HG02610 (cell line): ENCODE measurements at regions not wholly inside any gene's neighbourhood (a gene's known extent, or its start where the extent isn't known, plus 50 kb on each side); places are given as distances from the start of the nearest gene placed in this dataset.
"Not testable (repeated sequence)": the region's sequence is repeated elsewhere in the genome, so short reads cannot be mapped to it uniquely, and the experiment has no call there.

Source experiments
- ATAC-seq: cut with Tn5 transposase; IDR thresholded peaks from one replicate; pipeline ENCODE4 v1.9.1; 2021; ENCODE audit warnings: mild to moderate bottlenecking, moderate library complexity; ENCODE audit not compliant: unreplicated experiment

DNA sequence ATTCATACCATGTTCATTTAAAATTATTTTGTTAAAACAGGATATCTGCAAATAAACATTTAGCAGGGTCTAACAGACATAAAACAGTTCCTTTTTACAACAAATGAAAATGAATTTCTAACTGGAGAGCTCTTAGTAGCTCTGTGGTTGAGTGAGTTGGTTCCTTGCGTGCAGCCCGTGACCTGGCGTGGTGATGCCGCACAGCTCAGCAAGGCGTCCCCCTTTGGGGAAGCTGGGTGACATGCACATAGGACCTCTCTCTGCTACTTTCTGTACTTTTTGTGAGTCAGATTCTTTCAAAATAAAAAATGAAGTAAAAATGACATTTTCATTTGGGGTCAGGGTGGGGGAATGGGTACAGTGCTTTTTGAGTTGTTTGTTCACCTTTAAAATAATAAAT lies 75.9 kb downstream of the NPIPB11 start:
- not testable (repeated sequence) for ATAC-seq

DNA sequence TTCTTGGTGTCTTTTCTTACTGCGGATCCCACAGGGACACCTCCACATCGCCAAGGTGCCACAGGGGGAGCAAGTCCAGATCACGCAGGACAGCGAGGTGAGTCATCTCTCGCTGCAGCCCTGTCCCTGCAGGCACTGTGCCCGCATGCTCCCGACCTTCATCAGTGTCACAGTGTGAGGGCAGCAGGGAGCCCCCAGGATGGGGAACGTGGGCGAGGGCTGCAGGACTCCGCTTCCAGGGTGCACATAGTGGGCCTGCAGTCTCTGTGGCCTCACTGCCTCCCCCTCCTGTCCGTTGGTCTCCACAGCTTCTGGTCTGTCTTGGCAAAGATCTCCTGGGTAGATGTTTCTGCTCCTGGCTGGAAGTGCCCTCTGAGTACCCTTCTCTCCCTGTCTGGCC lies 78.0 kb downstream of the NPIPB11 start:
- ATAC-seq = not testable (repeated sequence)

DNA sequence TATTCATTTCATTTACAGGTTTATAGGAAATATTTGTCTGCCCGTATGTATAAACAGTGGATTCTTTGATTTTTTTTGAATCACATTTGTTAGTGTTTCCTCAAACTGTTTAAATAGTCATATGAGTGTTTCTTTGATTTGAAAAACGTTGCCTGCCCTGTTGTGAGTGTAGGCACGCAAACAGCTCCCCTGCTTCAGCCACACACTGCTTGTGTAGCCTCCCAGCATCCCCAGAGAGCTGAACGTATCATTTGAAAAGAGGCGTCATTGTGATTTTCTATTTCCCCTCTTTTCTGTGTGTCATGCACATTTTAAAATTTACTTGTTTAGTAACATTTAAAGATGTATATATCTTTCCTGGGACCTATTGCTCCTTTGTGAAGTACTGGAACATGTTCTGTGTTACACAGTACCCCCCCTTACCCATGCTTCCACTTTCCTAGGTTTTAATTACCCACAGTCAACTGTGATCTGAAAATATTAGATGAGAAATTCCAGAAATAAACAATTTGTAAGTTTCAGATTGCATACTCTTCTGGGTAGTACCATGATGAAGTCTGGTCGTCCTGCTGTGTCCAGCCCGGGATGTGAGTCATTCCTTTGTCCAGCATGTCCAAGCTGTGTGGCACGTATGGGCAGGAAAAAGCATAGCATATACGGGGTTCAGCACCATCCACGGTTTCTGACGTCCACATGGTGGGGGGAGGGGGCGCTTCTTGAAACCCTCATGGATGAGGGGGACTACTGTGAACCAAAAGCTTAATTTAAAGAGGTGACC lies 78.7 kb downstream of the NPIPB11 start:
- ATAC-seq = not testable (repeated sequence)

DNA sequence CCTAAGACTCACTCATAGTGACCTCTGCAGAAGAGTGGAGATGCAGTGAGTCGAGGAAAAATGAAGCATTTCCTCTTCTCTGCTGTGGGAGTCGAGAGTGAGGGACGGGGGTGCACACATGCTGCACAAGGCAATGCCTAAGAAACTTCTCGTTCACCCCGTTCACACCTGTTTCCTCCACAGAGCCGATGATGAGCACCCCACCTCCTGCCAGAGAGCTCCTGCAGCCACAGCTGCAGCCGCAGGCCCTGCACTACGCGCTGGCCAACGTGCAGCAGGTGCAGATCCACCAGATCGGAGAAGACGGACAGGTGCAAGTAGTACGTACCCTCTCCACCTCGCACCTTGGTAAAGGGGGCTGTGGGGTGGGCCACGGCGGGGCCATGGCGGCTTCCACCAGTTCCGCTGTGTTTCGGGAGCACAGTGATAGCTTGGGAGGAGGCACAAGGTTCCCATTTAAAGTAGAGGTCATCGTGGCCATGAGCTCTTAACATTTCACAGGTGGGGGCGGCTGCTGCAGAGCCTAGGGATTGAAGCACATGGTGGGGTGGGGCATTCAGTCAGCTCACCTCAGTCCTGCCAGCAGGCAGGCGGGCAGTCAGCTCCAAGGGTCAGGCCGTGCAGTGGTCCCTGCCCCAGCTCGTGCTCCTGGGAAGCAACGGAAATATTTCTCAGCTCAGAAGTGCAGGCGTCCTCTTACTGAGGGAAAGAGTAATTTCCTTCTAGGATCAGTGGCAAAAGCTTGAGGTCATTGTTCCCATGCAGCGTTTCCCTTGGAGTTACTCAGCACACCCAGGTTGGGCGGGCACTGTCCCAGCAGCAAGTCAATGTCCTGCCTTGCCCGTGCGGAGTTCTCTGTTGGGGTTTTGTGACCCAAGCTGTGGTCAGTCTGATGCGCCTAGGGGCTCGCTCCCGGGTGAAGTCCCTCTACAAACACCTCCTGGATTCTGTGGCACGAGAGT lies 80.1 kb downstream of the NPIPB11 start:
- ATAC-seq = not testable (repeated sequence)

DNA sequence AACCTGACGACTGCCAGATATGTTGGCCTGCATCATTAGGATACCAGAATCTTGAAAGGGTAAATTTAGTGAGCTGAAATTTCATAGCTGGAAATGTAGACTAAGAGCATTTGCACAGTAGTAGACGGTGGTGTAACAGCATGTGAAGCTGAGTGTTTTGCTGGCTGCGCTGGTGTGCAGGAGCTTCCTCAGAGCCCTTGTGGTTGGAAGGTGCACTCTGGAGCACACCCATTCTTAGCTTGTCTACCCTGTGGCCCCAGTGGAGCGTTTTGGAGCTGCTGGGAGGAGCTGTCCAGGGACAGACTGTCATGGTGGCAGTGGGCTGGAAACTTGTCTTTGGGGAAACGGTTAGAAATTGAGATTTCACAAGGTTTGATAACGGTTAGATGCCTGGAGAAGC lies 82.8 kb downstream of the NPIPB11 start:
- not testable (repeated sequence) for ATAC-seq

DNA sequence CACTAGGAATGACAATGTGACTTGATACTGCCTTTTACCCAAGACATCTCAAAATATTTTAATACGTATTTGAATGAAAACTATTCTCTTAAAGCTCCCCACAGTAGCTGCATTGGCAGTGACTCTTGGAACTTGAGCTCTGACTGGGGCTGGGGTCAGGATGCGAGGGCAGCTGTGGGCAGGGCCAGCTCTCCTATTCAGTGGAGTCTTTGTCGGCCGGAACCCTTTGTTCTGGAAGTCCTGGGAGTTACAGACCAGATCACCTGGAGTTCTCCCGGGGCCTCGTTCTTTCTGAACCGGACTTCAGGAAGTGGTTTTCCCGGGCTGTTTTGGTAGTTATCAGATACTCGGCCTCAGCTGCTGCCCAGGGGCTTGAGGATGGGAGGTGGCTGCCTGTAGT lies 84.9 kb downstream of the NPIPB11 start:
- no peak for ATAC-seq

DNA sequence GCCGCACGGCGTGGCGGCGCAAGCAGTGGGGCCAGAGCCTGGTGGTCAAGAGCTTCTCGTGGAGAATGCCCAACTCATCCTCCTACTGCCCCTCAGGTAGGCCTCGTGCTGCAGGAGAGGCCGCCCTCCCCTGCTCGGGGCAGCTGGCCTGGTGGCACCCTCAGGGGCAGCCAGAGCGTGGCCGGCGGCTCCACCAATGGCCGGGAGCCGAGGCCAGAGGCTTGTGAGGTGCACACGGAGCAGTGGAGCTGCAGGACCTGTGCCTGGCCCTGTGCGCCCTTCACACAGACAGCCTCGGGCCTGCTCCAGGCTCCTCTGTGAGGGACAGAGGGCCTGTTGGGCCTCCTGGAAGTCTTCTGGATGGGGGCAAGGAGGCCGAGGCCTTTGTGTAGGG lies 85.5 kb downstream of the NPIPB11 start:
- ATAC-seq = no peak

DNA sequence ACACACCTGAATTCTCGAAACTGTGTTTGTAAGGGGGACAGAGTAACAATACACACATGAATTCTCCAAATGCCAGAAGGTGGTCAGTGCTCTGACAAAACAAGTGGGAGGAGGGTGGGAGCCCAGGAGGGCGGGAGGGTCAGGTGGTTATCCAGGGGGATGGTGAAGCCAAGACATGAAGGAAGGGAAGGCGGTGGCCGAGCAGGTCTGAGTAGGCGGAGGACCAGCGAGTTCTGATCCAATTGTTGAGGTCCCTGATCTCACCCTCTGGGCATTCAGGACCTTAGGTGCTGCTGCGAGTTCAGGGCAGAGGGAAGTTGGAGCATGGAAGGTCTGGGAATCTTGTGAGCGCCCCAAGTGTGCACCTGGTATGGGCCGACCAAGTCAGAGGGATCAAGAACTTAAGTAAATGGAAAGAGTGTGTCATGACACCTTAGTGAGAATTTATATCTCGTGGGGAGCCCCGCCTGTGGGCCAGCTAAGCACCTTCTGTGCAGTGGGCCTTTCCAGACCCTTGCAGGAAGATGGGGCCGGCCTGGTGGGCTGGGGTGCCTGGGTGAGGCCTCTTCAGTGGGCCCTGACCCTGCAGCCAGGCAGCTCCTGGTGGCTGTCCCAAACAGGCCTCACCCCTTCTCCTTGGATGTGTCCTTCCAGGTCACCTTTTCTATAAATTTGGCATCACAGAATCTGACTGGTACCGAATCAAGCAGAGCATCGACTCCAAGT lies 86.1 kb downstream of the NPIPB11 start:
- no peak for ATAC-seq

DNA sequence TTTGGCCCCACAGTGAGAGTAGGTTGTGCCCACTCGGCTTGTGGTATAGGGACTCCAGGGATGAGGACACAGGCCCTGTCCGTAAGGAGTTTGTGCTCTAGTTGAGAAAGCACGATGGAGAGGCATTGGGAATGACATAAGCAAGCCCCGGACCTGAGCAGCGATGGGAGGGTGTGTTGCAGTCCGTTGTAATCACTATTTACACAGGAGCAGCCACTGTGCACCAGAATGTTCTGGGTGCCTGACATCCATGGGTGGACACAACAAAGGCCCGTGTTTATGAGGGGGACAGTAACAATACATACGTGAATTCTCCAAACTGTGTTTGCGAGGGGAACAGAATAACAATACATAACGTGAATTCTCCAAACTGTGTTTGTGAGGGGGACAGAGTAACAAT lies 86.8 kb downstream of the NPIPB11 start:
- ATAC-seq = no peak

DNA sequence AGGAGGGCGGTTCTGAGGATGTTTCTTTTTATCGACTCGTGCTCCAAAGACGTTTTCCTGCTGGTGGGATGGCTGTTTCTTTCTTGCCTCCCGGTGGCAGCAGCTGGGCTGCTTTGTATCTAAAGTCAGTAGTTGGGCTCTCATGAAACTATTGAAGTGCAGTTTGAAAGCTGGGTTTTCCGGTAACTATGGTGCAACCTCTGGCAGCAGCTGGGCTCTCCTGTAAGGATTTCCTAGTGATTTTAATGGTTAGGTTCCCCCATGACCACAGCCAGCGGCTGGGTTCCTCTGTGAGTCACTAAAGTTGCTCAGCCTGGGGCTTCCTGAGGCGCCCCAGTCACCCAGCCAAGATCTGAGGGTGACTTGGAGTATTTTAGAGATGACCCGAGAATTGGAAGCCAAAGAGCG lies 87.9 kb downstream of the NPIPB11 start:
- not testable (repeated sequence) for ATAC-seq

DNA sequence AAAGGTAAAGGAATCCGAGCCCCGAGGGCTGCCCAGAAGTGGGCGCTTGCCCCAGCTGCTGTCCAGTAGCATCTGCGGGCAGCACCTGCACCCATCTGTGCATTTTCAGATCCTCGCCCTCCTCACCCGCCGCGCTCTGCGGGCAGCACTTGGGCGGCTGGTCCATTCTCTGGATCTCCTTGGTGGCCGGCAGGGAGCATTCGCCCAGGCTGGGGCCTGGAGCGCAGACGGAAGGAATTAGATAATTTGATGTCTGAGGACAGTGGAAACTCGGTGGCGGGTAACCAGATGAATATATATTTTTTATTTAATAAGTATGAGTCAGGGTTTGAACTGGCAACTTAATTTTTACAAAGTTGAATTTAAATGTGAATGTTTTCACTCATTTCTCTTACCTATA lies 88.5 kb downstream of the NPIPB11 start:
- ATAC-seq = no peak

DNA sequence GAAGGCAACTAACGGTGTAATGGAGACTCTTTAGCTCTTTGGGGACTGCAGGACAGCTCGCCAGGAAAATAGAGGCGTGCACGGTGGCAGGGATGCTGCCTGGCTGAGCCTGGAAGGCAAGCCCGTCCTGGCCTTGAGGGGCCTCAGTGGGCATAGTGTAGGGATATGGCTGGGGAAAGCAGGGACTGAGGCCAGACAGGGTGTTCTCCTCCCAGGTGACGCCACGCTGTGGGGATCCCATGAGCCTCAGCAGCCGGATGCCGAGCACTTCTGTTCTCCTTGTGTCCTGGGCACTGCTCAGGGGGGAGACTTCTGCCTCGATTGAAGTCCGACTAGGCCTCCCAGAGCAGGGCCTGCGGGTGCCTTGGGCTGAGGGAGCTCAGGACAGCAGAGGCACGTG lies 89.2 kb downstream of the NPIPB11 start:
- no peak for ATAC-seq

DNA sequence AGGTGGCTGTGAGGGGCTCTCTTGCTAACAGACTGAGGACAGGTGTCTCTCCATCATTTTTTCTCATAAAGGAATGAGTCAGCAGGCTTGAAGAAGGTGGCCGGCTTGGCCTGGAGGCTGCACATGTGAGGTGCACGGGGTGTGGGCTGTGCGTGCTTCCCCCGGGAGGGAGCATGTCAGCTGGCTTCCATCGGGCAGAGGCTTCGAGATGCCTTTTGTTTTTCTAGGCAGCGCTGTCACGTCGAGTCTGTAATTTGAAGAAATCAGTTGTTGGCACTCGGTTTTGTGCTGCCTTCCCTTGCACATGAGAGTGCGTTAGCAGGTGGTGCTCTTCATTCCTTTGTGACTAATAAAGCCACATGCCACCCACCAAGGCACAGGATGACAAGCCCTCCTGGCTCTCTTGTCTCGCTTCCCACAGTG lies 89.7 kb downstream of the NPIPB11 start:
- no peak for ATAC-seq

DNA sequence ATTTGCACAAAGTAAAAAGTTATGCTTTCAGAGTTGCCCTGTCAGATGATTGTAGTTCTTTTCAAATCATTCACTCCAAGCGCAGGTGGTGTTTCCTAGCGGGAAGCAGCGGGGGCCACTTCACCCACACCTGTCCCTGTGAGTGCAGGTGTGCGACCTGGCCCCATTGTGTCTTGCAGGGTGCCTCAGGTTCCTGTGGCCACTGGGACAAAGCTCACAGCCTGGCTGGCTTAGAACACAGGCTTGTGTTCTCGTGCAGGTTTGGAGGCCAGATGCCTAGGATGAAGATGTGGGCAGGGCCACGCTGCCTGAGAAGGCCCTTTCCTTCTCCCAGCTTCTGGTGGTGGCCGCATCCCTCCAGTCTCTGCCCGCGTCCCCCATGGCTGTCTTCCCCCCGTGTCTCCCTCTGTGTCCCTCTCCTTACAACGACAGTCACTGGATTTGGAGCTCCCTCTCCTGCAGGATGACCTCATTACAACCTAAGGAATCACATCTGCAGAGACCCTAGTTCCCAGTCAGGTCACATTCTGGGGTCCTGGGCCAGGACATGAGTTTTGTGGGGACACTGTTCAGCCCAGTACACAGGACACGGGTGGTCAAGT lies 90.5 kb downstream of the NPIPB11 start:
- ATAC-seq = no peak

DNA sequence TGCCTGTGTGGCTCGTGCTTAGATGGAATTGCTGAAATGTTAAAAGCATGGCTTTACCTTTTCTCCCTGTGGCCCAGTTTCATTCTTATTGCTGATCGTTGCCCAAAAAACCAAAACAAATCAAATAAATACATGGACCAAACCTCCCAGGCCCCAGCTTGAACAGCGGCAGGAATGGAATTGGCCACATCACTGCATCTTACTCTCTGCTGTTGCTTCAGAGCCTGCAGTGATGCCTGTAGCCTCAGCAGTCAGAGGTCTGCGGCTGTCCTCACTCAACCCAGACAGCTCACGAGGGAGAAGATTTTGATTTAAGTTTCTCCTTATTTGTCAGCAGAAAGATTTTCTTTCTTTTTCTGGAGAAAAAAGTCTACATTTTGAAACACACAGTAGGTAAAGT lies 91.5 kb downstream of the NPIPB11 start:
- no peak for ATAC-seq

DNA sequence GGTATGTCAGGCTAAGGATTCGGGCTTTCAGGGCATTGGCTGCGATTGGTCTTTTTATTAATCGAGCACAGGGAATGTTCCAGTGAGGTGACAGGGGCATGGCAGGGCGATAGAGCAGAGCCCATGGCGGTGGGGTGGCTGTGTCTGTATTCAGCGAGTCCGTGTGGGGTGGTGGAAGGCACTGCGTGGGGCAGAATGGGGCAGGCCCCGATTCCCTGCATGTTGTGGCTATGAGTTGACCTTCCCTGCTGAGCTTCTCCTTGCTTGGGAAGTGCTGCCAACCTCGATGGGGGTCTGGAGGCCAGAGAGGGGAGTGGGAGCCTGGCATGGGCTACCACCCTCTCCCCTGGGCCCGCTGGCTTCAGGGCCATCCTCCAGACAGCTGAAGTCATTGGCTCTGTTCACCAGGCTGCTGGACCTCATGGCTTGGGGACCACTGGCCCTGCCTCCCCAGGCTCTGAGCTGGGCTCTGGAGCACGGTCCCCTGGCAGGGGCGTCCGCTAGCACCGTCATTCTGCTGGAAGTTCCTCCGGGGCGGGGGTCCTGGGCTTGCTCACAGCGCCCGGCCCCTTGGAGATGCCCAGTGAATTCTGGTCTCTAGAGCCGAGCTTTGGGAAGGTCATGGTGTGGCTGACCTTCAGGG lies 92.1 kb downstream of the NPIPB11 start:
- no peak for ATAC-seq

DNA sequence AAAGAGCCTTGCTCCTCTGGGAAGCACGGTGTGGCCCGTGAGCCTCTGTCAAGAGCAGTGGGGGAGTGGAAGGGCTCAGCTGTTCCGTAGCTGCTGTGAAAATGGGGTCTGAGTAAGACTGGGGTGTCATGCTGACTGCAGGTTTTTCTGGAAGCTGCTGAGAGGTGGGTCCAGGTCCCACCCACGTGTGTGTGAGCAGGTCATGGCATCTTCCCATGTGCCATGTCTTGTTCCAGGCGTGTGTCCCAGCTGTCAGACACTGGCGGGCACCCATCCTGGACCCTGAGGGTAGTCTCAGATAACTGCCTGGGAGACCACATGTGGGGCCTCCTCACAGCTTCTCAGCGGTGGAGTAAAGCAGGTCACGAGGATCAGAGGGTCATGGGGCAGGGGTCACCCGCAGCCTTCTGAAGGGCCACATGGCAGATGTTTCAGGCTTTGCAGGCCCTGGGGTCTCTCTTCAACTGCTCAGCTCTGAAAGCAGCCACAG lies 92.9 kb downstream of the NPIPB11 start:
- ATAC-seq = no peak

DNA sequence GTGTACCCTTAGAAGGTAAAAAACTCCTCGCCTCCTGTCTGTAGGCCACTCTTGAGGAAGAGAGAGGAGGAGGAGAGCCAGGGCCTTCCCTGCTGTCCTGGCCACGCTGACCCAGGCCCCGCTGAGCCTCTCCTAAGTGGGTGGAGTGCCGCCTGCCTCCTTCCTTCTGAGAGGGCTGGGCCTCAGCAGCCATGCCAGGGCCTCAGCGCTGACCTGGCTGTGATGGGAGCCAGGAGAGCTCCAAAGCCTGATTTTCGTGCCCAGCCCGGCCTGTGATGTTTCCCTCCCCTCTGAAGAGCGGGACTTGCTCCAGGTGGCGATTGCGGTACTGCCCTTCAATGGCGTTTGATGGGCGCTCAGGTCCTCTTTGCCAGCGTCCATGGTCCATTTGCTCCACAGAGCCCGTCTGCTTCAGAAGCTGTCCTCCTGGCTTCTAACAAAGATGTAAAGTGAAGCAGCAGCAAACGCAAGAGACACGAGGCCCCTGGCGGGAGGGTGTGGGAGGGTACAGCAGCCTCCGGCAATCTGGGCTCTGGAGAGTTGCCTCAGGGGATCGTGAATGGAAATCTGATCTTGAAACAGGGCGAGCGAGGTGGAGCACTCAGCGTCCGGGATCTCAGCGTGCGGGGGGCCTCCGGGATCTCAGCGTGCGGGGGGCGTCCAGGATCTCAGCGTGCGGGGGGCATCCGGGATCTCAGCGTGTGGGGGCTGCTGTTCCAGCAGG lies 93.5 kb downstream of the NPIPB11 start:
- no peak for ATAC-seq

DNA sequence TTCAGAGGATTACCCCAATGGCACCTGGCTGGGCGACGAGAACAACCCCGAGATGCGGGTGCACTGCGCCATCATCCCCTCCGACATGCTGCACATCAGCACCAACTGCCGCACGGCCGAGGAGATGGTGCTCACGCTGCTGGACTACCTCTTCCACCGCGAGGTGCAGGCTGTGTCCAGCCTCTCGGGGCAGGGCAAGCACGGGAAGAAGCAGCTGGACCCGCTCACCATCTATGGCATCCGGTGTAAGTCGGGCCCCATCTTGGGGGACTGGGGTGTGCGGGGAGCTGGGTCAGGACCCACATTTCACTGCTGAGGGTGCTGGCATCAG lies 94.2 kb downstream of the NPIPB11 start:
- ATAC-seq = not testable (repeated sequence)
